Muscle of back (tissue), 3 donors: ENCODE measurements at regions not wholly inside any gene's neighbourhood (a gene's known extent, or its start where the extent isn't known, plus 50 kb on each side); places are given as distances from the start of the nearest gene placed in this dataset.
A peak's percentile ranks its signal among the peaks of the same experiment; 100 is the strongest.
"Not testable (repeated sequence)": the region's sequence is repeated elsewhere in the genome, so short reads cannot be mapped to it uniquely, and the experiment has no call there.

Experiments used
- DNase-seq, 3 donors: peaks; one replicate each; pipeline versions ENCODE4 v3.0.0 to v3.0.0-alpha.2; 2013

DNA sequence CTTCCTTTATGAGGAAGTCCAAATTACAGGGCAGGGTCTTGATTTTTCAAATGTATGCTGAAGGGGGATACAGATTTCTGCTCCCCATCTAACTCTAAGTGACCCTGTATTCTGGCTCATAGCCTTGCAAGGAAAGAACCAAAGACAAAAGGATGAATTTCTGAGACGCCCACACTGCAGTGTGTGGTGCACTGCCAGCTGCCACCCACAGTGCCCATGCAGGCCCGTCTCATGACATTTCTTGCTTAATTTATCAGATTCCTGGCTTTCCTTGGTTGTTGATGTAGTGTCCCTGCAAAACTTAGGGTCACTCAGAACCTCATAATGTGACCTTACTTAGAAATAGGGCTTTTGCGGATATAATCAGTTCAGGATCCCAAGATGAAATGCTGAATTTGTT is 68.0 kb downstream of the CBLN4 start:
- DNase-seq, result no peak

DNA sequence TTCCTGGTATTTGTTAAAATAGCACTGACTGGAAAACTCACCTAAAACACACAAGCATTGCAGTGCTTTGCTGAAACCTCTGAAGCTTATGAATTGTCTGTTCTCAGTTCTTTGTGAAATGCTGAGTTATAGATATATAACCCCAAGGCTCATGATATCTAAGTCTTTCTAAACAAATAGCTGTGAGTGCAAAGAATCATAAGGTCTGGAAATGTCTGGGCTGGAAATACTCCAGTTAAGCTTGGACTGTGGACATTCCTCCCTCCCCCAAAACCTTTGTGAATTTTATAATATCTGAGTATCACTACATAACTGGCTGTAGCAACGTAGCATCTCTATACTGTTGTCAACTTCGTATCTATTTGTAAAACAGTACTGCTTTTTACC is 69.1 kb downstream of the CBLN4 start:
- peak in 2 of 3 donors; percentile 9 to 18 for DNase-seq

DNA sequence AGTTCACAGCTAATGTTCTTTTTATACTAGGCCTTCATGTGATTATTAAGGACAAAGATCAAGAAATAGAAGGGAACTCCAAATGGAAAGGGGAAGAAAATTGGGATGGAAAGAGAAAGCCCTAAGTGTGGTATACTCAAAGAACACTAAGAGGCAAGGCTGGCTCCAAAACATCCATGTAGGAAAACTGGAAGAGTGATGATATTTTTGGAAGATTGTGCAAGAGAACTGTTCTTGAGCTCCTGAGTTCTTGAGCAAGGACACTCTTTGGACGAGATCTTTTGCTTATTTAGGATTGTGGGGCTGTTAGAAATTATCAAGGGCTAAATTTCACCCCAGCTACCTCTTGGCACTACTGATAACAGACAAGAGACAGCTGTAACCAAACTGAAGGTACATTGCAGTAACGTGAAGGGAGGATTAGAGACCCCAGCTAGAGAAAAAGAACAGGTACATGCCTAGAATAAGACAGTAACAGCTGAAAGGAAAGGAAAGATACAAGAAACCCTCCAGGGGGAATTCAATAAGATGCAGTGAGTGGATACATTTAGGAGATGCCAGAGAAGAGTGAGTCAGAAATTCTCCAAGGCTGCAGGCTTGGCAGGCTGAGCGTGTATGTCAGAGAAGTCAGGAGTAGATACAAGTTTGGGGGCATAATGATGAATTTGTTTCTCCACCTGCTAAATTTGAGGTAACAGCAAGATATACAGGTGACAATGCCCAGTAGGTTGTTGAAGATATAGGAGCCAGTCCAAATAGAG is 69.7 kb downstream of the CBLN4 start:
- peak; percentile 11 to 43 (median 19) for DNase-seq

DNA sequence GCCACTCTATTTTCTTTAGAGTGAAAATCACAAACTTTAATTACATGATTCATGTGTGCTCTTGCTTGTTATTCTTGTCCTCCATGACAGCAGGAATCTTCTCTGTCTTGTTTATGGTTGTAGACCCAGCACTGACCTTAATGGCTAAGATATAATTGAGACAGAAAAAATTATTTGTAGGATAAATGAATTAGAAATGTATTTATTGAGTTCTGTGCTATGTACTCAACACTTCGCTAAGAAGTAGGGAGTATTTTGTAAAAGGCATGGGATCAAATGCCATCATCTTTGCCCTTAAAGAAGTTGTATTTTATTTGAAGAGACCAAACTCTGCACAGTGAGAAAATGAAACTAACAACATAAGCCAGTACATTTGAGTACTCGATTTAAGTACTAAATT is 71.2 kb downstream of the CBLN4 start:
- no peak for DNase-seq

DNA sequence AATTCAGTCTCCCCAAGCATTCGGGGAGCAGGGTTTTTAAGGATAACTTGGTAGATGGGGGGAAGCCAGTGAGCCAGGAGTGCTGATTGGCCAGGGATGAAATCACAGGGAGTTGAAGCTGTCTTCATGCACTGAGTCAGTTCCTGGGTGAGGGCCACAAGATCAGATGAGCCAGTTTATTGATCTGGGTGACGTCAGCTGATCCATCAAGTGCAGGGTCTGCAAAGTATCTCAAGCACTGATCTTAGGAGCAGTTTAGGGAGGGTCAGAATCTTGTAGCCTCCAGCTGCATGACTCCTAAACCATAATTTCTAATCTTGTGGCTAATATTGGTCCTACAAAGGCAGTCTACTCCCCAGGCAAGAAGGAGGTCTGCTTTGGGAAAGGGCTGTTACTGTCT is 74.4 kb downstream of the CBLN4 start:
- DNase-seq, result not testable (repeated sequence)

DNA sequence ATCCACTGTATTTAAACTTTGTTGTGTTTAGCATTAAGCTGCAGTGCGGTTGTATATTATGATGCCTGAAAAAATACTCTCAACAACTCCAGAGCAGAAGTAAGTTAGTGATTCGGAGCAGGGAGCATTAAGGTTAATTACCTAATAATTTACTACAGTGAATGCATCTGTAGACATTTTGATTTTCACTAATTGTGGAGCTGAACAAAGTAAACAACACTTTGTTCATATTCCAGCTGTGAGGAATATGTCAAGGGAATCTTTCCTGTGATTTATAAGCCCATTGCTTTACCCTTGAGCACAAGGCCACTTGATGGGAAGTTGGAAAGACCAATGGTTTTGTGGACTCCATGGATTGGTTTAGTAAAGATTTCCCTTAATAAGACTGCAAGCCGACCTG is 77.1 kb downstream of the CBLN4 start:
- DNase-seq, result no peak

DNA sequence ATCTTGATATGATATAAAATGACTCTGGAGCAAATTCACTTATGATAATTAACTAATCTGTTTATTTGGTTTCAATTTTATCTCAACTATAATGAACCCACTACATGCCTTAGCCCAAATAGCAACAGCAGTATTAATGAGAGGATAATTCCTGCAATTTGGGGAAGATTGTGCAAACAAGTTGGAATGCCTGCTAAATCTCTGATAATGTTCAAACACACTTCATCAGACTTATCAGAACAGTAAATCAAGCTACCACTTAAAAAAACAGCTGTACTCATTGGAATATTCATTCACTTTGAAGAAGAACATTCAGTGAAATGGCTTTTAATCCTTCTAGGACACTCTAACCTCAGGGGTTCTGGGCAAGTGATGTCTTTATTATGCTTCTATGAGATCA is 85.4 kb downstream of the CBLN4 start:
- DNase-seq, result no peak

DNA sequence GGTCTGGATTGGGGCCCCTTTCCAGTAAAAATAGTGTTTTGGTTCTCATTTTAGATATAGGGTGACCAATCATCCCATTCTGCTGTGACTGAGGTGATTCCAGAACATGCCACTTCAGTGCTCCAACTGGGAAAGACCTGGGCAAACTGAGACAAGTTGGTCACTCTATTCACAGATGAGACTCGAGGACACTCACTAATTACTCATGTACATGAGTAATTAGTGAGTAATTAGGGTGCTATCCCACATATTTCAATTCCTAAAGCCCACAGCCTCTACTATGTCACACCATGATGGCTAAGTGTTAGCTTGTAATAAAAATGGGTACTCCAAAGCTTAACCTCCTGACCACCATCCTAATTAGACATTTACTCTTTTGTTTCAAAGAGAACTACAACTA is 86.0 kb downstream of the CBLN4 start:
- no peak for DNase-seq

DNA sequence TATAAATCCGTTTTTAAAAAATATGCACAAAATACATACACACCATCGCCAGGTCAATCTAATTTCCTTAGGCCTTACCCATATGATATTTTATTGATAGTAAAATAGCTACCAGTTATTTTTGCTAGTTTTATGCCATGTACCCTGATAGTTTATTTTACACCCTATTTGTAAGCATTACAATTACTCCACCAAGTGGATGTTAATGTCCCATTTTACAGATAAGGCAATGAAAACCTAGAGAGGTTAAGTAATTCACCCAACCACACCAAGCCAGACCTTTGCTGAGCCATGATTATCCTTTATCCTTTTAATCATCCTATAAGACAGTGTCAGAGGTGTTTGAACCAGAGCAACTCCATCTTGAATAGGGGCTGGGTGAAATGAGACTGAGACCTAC is 86.8 kb downstream of the CBLN4 start:
- DNase-seq, result no peak

DNA sequence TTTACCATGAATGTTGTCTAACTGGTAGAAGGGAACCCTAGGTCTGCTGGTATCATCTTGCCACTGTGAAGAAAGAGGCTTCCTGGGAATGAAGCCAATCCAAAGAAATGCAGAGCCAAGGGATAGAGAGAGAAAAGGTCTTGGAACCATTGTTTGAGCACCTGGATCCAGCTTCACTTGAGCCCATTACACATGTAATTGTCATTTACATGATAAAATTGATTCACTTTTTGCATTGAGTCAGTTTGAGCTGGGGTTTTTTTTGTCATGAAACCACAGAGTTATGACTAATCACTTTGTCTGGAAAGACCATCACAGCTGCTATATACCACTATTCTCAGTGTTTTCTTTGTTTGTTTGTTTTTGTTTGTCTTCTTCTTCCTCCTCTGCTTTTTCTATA is 112.3 kb downstream of the CBLN4 start:
- no peak for DNase-seq

DNA sequence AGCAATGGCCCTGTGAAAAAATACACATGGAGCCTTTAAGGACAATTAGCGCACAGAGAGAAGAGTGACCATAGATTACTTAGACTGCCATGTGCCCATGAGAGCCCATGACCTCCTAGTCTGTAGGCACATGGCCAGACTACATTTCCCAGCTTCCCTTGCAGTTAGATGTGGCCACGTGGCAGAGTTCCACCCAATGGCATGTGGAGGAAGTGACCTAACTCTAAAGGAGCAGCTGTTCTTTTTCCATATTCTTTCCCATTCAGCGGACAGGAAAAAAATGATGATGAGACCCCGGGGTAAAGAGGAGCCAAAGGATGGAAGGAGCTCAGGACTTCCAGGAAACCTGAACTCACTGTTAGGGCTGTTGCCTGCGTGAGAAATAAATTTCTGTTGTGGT is 116.6 kb downstream of the CBLN4 start:
- peak in 2 of 3 donors; percentile 23 to 57 for DNase-seq

DNA sequence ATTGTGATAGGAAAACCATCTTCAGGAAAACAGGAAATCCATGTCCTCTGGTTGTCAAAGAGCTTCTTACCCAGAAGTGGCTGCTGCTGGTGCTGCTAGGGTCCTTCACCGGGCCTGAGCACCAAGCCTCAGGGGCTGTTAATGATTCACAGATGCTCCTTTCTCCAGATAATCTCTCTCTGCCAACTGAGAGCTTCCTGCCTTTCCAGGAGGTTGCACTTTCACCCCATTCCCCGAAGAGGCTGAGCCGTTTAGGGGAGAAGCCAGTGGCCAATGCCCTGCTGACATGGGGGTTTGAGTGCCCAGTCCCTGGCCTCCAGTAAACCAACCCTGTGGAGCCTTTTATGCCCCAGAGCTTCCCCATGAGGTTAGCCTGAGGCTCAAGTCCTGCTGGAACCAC is 122.4 kb downstream of the CBLN4 start:
- no peak for DNase-seq

DNA sequence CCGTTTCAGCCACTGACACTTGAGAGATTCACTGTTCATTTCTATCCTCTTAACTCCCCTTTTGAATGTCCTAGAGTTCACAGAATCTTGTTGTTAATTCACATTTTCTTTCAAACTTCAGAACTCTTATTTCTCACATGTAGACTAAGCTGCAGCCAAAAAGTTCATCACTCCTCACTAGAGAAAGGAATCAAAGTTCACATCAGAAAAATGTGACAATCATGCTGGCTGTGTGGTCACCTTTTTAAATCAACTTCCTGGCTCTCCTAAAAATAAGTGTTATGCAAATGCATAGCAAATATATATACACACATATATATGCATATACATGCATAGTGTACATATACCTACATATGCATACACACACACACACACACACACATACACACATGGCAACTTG is 123.0 kb downstream of the CBLN4 start:
- no peak for DNase-seq

DNA sequence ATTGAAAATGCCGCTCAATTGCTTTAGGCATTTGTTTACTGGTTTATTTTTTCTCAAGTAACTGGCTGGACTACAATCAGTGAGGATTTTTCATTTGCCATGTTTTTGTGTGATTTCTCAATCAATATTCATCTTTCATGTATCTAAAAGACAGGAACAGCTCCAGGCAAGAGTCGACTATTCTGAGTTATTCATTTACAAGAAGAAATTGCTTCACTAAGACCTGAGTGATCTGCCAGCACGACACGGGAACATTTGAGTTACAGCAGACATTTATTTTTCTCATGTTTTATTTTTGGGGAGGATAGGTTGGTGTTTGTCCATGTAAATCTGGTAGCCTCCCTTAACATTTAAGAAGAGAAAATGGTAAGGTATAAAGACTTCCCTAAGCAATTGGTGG is 124.1 kb downstream of the CBLN4 start:
- no peak for DNase-seq

DNA sequence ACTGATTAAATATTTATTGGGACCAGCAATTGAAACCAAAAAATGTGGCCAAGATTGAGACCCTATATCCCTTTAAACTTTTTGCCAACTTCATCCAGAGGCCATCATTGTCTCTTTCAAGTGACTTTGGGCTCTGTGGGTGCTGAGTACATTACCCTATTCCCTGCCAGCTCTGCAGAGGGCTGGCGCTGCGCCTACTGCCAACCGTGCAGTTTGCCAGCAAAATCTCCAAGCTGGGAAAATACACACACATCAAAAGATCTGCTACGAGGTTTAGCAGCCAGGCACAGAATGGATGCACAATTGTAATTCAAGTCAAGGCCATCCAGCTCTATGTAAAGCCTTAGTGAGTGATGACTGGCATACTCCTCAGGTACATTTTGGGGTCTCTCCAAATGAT is 125.0 kb downstream of the CBLN4 start:
- no peak for DNase-seq

DNA sequence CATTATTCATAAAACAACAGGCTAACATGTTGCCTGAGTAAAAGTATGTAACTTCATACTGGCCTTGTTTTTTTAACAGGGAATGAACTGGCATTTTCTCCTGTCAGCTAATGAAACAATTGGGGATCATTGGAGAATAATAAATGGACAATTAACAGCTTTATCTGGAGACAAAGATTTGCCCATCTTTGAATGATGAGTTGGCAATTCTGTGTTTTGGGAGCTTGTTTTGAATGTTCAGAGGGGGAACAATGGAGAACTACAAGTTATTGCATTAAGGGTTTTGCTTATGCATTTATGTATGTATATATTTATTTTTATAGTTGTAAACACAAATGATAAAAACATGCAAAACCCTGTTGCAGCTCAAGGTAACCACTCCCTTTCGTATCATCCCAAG is 150.3 kb downstream of the CBLN4 start:
- DNase-seq, result no peak

DNA sequence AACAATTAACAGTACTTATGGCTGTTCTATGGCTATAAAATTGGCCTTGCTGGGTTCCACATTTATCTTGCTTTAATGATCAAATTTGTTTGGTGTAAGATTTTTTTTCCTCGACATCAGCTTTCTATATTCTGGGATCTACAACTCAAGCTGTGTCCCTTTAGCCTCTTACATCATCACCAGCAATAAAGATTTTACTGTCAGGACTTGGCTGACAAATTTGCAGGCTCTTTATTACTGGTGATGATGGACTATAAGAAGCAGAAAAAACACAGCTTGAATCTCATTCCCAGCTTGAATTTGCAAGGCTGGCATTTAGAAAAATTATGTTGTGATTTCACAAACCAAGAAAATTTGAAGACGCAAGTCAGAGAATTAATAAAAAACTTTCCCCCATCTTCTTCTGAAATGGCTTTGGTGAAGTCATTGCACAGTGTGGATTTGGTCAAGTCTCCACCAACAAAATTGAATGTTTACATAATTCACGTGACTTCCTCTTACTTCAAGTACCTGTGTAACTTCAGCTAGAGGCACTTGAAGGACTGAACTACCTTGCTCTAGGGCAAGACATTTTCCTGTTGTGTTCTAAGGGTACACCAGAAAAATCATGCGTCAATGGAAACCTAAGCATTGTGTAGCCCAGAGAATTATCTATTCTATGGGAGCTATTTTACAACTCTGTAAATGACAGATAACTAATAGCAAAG is 175.0 kb downstream of the CBLN4 start:
- peak in 1 of 3 donors; percentile 2 for DNase-seq

DNA sequence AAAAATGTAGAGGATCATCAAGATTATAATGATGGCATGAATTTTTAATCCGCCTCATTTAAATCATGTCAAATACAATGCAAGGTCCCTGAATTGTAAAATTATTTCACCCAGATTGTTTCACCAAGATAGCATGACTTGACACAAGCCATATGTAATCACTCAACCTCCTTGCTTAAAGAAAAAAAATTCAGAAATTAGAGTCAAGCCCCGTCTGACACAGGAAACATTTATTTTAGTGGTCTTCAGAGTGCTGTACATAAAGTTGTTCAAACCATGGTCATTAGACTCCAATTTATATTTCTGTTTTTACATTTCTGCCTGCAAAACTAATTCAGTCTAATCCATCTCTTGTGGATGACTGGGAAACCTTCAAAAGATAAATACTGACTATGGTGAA is 200.2 kb downstream of the CBLN4 start:
- DNase-seq, result no peak

DNA sequence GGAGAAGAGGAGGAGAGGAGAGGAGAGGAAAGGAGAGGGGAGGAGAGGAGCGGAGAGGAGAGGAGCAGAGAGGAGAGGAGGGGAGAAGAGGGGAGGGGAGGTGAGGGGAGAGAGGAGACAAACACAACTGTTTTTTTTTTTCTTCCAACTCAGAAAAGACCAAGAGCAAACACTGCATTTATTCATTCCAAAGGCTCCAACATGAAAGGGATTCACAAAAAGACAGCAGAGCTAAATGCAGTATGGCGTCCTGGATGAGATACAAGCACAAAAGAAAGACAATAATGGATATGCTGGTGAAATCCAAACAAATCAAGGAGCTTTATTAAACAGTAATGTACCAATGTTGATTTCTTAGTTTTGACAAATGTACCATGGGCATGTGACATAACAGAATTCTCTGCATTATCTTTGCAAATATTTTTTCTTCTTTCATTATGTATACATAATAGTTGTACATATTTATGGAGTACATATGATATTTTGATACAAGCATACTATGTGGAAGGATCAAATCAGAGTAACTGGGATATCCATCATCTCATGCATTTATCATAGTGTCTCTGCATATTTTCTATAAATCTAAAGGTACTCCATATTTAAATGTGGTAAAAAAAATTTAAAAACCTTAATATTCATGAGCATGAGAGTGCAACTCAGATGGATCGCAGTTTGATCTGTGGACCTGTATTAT is 204.6 kb downstream of the CBLN4 start:
- DNase-seq, result no peak

DNA sequence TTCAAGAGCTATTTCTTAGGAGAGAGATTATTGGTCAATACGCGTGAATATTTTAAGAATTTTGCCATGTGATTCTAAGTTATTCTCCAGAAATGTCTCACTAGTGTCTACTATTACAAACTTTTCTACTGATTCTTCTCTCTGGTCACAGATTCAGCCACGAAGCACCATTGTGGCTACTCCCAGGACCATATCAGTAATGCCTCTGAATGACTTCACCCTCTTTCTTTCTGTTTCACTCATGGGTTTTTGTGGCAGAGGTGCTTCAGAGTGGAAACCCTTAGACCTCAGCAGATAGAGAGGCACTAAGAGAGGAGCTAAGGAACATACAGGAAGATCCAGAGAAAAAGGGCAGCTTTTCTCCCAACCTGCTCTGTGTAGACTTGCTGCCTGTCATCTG is 211.3 kb downstream of the CBLN4 start:
- DNase-seq, result no peak

DNA sequence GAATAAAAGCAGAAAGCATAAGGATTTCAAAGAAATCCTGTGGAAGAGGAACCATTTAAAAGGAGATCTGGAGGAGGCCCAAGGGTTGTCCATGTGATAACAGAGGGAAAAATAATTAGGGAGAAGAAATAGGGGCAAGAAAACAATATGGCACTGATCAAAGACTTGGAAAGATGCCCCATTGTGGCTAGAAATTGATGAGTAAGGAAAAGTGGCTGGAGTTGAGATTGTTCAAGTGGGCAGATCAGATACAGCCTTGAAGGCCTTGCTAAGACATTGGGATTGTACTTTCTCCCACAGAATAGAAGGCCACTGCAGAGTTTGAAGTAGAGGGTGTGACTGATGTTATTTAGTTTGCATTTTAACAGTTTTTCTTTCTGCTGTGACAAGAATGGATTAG is 213.3 kb downstream of the CBLN4 start:
- DNase-seq, result no peak

DNA sequence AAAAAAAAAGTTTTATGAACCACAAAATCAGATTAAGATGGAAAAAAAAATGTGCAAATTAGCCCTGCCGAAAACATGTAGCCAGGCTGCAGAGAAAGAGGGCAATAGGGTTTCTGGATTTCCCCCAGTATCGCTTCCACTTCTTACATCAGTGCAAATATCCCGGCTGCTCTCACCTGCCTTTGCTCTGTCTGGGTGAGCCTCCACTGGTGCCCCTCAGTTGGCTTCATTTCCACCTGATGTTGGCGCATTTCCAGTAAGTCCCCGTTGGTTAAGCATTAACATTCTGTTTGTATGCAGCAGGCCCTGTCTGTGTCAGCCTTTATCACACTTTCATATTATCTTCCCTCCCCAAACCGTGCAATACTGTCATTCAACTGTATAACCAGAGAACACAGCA is 215.1 kb downstream of the CBLN4 start:
- DNase-seq, result no peak

DNA sequence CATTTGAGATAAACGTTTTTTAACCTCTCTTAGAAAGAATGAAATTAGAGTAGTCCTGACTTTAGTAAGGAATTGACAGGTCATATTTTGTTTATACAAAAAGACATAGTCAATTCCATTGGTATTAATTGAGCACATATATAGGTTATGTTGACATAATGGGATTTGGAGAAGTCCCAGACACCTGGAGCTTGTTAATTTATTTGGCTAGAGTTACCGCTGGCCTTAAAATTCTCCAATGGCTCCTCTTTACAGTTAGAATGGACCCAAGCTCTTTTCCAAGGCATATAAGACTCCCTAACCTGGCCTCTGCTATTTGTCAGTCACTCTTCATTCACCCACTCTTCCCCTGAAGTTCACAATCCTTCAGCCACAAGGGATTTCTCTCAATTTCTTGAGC is 221.3 kb downstream of the CBLN4 start:
- peak; percentile 30 to 75 (median 40) for DNase-seq
